OCI-LY1 (cell line): ENCODE measurements at regions not wholly inside any gene's neighbourhood (a gene's known extent, or its start where the extent isn't known, plus 50 kb on each side); places are given as distances from the start of the nearest gene placed in this dataset.

ENCODE experiments used
- H2AFZ ChIP-seq: fragments of 200-600 bp; sonication (generic), shearing (Covaris generic); 2 replicates; pipeline ENCODE4 v1.6.0; 2014; ENCODE audit warnings: antibody characterized with exemption, mild to moderate bottlenecking, low read length
- H3F3A ChIP-seq: fragments of 200-600 bp; sonication (generic), shearing (Covaris generic); 2 replicates; pipeline ENCODE4 v1.6.0; 2014; ENCODE audit warnings: mild to moderate bottlenecking, antibody characterized with exemption, low read length, moderate library complexity; ENCODE audit not compliant: insufficient read depth
- H3K27ac ChIP-seq: fragments of 200-600 bp; sonication (generic); 2 replicates; pipeline ENCODE4 v1.5.1; 2014; ENCODE audit warnings: low read length, mixed run types, mild to moderate bottlenecking, low read depth; ENCODE audit not compliant: poor library complexity, severe bottlenecking
- H3K27me3 ChIP-seq: fragments of 200-600 bp; sonication (generic); 2 replicates; pipeline ENCODE4 v1.6.0; 2014; ENCODE audit warnings: antibody characterized with exemption, mild to moderate bottlenecking, low read length, moderate library complexity; ENCODE audit not compliant: insufficient read depth
- H3K36me3 ChIP-seq: fragments of 200-600 bp; sonication (generic); 2 replicates; pipeline ENCODE4 v1.6.1; 2014; ENCODE audit warnings: mild to moderate bottlenecking, antibody characterized with exemption, low read length, moderate library complexity, mixed read lengths; ENCODE audit not compliant: insufficient read depth
- H3K4me1 ChIP-seq: fragments of 200-600 bp; sonication (generic); 2 replicates; pipeline ENCODE4 v1.5.1; 2014; ENCODE audit warnings: mild to moderate bottlenecking, low read length, moderate library complexity; ENCODE audit not compliant: insufficient read depth, severe bottlenecking
- H3K4me2 ChIP-seq: fragments of 200-600 bp; sonication (generic), shearing (Covaris generic); 2 replicates; pipeline ENCODE4 v1.6.1; 2014; ENCODE audit warnings: low read length
- H3K4me3 ChIP-seq: fragments of 200-600 bp; sonication (generic); 2 replicates; pipeline ENCODE4 v1.5.1; 2014; ENCODE audit warnings: low read length, low read depth, mild to moderate bottlenecking, mixed read lengths; ENCODE audit not compliant: poor library complexity, severe bottlenecking
- H3K79me2 ChIP-seq: fragments of 200-600 bp; shearing (Covaris generic); 2 replicates; pipeline ENCODE4 v1.6.1; 2016; ENCODE audit warnings: mixed run types, low read length, mixed read lengths; ENCODE audit not compliant: insufficient read depth
- H3K9ac ChIP-seq: fragments of 200-600 bp; sonication (generic), shearing (Covaris generic); 2 replicates; pipeline ENCODE4 v1.6.1; 2014; ENCODE audit warnings: mild to moderate bottlenecking, low read length, mixed read lengths
- H3K9me2 ChIP-seq: fragments of 200-600 bp; sonication (generic), shearing (Covaris generic); 2 replicates; pipeline ENCODE4 v1.6.1; 2014; ENCODE audit warnings: low read depth, mild to moderate bottlenecking, low read length, mixed read lengths
- H3K9me3 ChIP-seq: fragments of 200-600 bp; shearing (Covaris generic); 2 replicates; pipeline ENCODE4 v1.6.1; 2014; ENCODE audit warnings: low read length, mixed read lengths
- H4K20me1 ChIP-seq: fragments of 200-600 bp; sonication (generic), shearing (Covaris generic); 2 replicates; pipeline ENCODE4 v1.6.0; 2016; ENCODE audit warnings: mild to moderate bottlenecking, low read length; ENCODE audit not compliant: insufficient read depth
- CTCF ChIP-seq: fragments of 200-600 bp; sonication (generic), shearing (Covaris generic); IDR thresholded peaks from 2 replicates; pipeline ENCODE4 v1.5.1; 2017; ENCODE audit warnings: mild to moderate bottlenecking, antibody characterized with exemption, low read length, moderate library complexity, mixed read lengths
- EZH2 ChIP-seq: fragments of 200-600 bp; sonication (generic), shearing (Covaris generic); IDR thresholded peaks from 2 replicates; pipeline ENCODE4 v1.8.0; 2017; ENCODE audit warnings: borderline replicate concordance, mixed run types, mild to moderate bottlenecking, antibody characterized with exemption, low read length, moderate library complexity, mixed read lengths

DNA sequence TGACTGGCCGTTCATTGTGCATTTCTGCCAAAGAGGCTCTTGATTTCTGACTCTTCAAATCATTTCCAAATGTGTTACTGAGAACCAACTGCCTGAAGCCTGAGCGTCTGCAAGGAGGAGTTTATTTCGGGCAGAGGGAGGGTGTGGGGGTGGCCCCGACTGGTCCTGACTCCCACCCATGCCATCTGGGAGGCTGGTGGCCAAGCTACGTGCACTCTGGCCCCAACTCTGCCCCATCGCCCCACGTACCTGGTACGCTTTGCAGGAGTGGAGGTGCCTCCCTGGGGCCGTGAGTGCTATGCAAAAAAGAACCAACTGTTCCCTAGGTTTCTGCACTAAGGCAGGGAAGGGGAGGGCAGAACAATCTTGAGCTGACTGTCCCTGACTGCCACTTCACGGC lies 846.8 kb downstream of the BRD1 start:
- H3K27ac ChIP-seq: no peak overlapping the region
- no peak overlapping the region for H3K4me2 ChIP-seq
- H3K4me1 ChIP-seq: no peaks in the 10 kb centered on the region
- H2AFZ ChIP-seq: no peak overlapping the region
- no peaks in the 10 kb centered on the region for H3K79me2 ChIP-seq
- H4K20me1 ChIP-seq: no peaks in the 10 kb centered on the region
- no peaks in the 10 kb centered on the region for H3K9me2 ChIP-seq
- no peaks in the 10 kb centered on the region for H3K36me3 ChIP-seq
- H3F3A ChIP-seq: no peaks in the 10 kb centered on the region
- H3K9ac ChIP-seq: no peak overlapping the region
- 0 out of 2 replicates have a peak, but pooled peaks cover 5% of the 10 kb centered on the region for H3K27me3 ChIP-seq
- H3K9me3 ChIP-seq: no peaks in the 10 kb centered on the region
- no peak overlapping the region for H3K4me3 ChIP-seq
- TF ChIP-seq EZH2 (no peak), CTCF (no peak)

GRCh38 chr22:48980409-48980808 lies 847.3 kb downstream of the BRD1 start:
- Histone ChIP-seq H3K27ac (no peak overlapping the region), H3K9me2 (no peaks in the 10 kb centered on the region), H3K4me2 (no peak overlapping the region), H3F3A (no peaks in the 10 kb centered on the region), H3K4me3 (no peak overlapping the region), H3K36me3 (no peaks in the 10 kb centered on the region), H3K9me3 (no peaks in the 10 kb centered on the region), H3K27me3 (0 out of 2 replicates have a peak, but pooled peaks cover 5% of the 10 kb centered on the region), H4K20me1 (no peaks in the 10 kb centered on the region), H3K4me1 (no peaks in the 10 kb centered on the region), H3K79me2 (no peaks in the 10 kb centered on the region), H2AFZ (no peak overlapping the region), H3K9ac (no peak overlapping the region)
- no peak for TF ChIP-seq EZH2
- no peak for TF ChIP-seq CTCF

GRCh38 chr22:48979482-48979881 lies 848.2 kb downstream of the BRD1 start:
- H3K79me2 ChIP-seq: no peaks in the 10 kb centered on the region
- no peaks in the 10 kb centered on the region for H4K20me1 ChIP-seq
- TF ChIP-seq EZH2: no peak
- TF ChIP-seq CTCF: no peak
- H3K27ac ChIP-seq: no peak overlapping the region
- H3K9me2 ChIP-seq: no peaks in the 10 kb centered on the region
- no peak overlapping the region for H3K9ac ChIP-seq
- H3K36me3 ChIP-seq: no peaks in the 10 kb centered on the region
- no peak overlapping the region for H3K4me3 ChIP-seq
- H3K4me2 ChIP-seq: no peak overlapping the region
- H3K4me1 ChIP-seq: no peaks in the 10 kb centered on the region
- H3F3A ChIP-seq: no peaks in the 10 kb centered on the region
- 0 out of 2 replicates have a peak, but pooled peaks cover 5% of the 10 kb centered on the region for H3K27me3 ChIP-seq
- H3K9me3 ChIP-seq: no peaks in the 10 kb centered on the region
- H2AFZ ChIP-seq: no peak overlapping the region
